ENCODE measurements at regions not wholly inside any gene's neighbourhood (a gene's known extent, or its start where the extent isn't known, plus 50 kb on each side); places are given as distances from the start of the nearest gene placed in this dataset.

GRCh38 chr20:11976966-11977365 lies 59.3 kb downstream of the BTBD3 start:
- Histone ChIP-seq H3K27me3 (no peaks in the 10 kb centered on the region), H3K27ac (no peak overlapping the region), H3K4me3 (no peak overlapping the region), H3K9me3 (no peaks in the 10 kb centered on the region), H3K4me1 (no peaks in the 10 kb centered on the region), H3K36me3 (no peaks in the 10 kb centered on the region)
- intact Hi-C loops (cut with DNase I; ENCODE audit: low total_unique reads): no loop called here
- TF ChIP-seq POLR2AphosphoS5 (IDR thresholded peaks at IDR 0.05) (no peak), POLR2A (IDR thresholded peaks at IDR 0.05) (no peak)
- TF ChIP-seq, protein P1, sequence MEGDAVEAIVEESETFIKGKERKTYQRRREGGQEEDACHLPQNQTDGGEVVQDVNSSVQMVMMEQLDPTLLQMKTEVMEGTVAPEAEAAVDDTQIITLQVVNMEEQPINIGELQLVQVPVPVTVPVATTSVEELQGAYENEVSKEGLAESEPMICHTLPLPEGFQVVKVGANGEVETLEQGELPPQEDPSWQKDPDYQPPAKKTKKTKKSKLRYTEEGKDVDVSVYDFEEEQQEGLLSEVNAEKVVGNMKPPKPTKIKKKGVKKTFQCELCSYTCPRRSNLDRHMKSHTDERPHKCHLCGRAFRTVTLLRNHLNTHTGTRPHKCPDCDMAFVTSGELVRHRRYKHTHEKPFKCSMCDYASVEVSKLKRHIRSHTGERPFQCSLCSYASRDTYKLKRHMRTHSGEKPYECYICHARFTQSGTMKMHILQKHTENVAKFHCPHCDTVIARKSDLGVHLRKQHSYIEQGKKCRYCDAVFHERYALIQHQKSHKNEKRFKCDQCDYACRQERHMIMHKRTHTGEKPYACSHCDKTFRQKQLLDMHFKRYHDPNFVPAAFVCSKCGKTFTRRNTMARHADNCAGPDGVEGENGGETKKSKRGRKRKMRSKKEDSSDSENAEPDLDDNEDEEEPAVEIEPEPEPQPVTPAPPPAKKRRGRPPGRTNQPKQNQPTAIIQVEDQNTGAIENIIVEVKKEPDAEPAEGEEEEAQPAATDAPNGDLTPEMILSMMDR (IDR thresholded peaks at IDR 0.05): no peak
- DNase-seq (ENCODE audit: low spot score in 2 of 2): no peak

DNA sequence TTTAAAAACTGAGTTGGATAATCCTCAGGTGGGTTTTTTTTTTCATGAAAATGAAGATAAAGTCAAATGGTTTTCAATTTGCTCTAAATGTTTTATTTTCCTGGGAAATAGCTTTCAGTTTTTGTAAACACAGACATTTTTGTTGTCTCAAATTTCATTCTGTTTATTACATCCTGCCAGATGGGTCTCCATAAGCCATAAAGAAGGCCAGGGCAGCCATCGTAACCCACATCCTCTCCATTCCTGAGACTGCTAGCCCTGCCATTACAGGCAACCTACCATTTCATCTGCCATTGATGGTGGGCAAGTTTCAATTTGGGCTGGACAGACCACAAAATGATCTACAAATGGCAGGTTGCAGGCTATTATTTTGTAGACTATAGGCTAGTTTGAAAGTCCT lies 60.8 kb downstream of the BTBD3 start:
- no peak overlapping the region for H3K4me3 ChIP-seq
- H3K36me3 ChIP-seq: no peaks in the 10 kb centered on the region
- TF ChIP-seq POLR2A (IDR thresholded peaks at IDR 0.05) (no peak), POLR2AphosphoS5 (IDR thresholded peaks at IDR 0.05) (no peak)
- TF ChIP-seq, protein P1 (IDR thresholded peaks at IDR 0.05): no peak
- H3K27ac ChIP-seq: no peak overlapping the region
- no peaks in the 10 kb centered on the region for H3K27me3 ChIP-seq
- intact Hi-C loops (cut with DNase I; ENCODE audit: low total_unique reads): no loop called here
- H3K9me3 ChIP-seq: no peaks in the 10 kb centered on the region
- DNase-seq (ENCODE audit: low spot score in 2 of 2): no peak
- H3K4me1 ChIP-seq: no peaks in the 10 kb centered on the region

DNA sequence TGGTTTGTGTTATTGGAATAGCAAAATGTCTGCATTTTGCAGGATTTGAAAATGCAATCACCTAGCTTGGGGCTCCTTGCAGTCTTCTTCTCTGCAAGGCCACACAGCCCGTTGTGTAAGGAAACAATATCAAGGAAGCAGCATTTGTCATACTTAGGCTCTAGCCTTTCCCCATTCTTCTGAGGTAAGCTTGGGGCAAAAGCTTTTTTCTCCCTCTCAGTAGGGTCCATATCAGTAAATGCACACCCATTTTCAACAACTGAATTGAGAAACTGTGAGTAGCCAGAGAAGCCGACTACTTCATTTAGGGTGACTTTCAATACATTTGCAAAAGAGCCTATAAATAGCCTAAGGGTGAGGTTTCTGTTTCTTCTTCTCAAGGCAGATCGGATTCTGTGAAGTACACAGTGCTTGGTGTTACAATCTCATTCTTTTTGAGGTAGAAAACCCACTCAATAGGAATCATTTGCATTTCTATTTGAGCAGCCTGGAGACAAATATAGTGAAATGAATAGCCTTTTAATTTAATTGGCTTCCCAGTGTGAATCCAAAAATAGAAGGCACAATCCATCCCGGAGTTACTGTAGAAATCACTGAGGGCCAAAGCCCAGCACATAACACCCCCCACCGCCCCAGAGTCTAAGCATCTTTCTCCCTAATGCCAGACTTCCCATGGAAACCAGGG lies 61.8 kb downstream of the BTBD3 start:
- intact Hi-C loops (cut with DNase I; ENCODE audit: low total_unique reads): no loop called here

DNA sequence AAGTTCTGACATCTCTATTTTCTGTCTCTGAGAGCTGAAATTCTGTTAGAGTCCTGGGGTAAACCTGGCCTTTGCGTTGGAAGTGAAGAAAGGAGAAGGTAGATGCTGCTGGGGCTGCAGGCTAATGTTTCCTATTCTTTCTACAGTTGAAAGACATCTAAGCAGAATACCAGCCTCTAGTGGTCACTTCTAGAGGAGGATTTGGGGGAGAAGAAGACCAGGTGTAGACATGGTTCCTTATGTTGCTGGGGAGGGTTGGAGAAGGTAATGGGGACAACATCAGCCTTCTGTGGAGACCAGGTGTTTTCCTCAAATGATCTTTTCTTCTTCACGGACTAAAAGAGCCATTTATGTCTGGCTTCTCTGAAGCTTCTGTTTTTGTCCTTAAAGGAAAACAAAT lies 62.6 kb downstream of the BTBD3 start:
- TF ChIP-seq POLR2A (IDR thresholded peaks at IDR 0.05) (no peak), POLR2AphosphoS5 (IDR thresholded peaks at IDR 0.05) (no peak)
- TF ChIP-seq, protein P1 (IDR thresholded peaks at IDR 0.05): no peak
- H3K9me3 ChIP-seq: no peaks in the 10 kb centered on the region
- no peak for DNase-seq (ENCODE audit: low spot score in 2 of 2)
- H3K4me3 ChIP-seq: no peak overlapping the region
- no peak overlapping the region for H3K27ac ChIP-seq
- no peaks in the 10 kb centered on the region for H3K27me3 ChIP-seq
- no peaks in the 10 kb centered on the region for H3K36me3 ChIP-seq
- H3K4me1 ChIP-seq: no peaks in the 10 kb centered on the region
- intact Hi-C loops (cut with DNase I; ENCODE audit: low total_unique reads): no loop called here

More for the DNA sequence above, 61.8 kb downstream of the BTBD3 start:
- Histone ChIP-seq H3K27ac (no peak overlapping the region), H3K4me1 (no peaks in the 10 kb centered on the region), H3K36me3 (no peaks in the 10 kb centered on the region), H3K9me3 (no peaks in the 10 kb centered on the region), H3K4me3 (no peak overlapping the region), H3K27me3 (no peaks in the 10 kb centered on the region)
- TF ChIP-seq POLR2AphosphoS5 (IDR thresholded peaks at IDR 0.05): no peak
- TF ChIP-seq POLR2A (IDR thresholded peaks at IDR 0.05): no peak
- no peak for DNase-seq (ENCODE audit: low spot score in 2 of 2)

- Histone ChIP-seq H3K27ac (no peak overlapping the region), H3K36me3 (no peaks in the 10 kb centered on the region), H3K4me3 (no peak overlapping the region), H3K27me3 (no peaks in the 10 kb centered on the region), H3K9me3 (no peaks in the 10 kb centered on the region), H3K4me1 (no peaks in the 10 kb centered on the region)
- no peak for DNase-seq (ENCODE audit: low spot score in 2 of 2)
- intact Hi-C loops (cut with DNase I; ENCODE audit: low total_unique reads): no loop called here
- TF ChIP-seq POLR2AphosphoS5 (IDR thresholded peaks at IDR 0.05) (no peak), POLR2A (IDR thresholded peaks at IDR 0.05) (no peak)
- TF ChIP-seq, protein P1 (IDR thresholded peaks at IDR 0.05): no peak
Observed at GRCh38 chr20:11981366-11981947, 63.8 kb downstream of the BTBD3 start.
